ENCODE measurements at regions not wholly inside any gene's neighbourhood (a gene's known extent, or its start where the extent isn't known, plus 50 kb on each side); places are given as distances from the start of the nearest gene placed in this dataset.

- H3K4ac ChIP-seq (ENCODE audit: low read depth, low read length) = no peak overlapping the region
- no peak overlapping the region for H4K8ac ChIP-seq (ENCODE audit: low read depth in 2 of 2, low read length in 2 of 2)
- no peak overlapping the region for H3K18ac ChIP-seq (ENCODE audit: low read depth, low read length)
- no peak overlapping the region for H3K56ac ChIP-seq (ENCODE audit: extremely low read depth, insufficient read depth, low read length)
- BruUV-seq (replicated peaks) = no TSS peak
- no peak overlapping the region for H4K91ac ChIP-seq (ENCODE audit: insufficient read depth, low read depth, low read length)
- H3K4me2 ChIP-seq (ENCODE audit: low read depth, low read length) = no peak overlapping the region
- no peak overlapping the region for H3K14ac ChIP-seq (replicated peaks; ENCODE audit: low read depth, low read length)
- in situ Hi-C loops (cut with MboI; ENCODE audit: low sequenced_read_pairs) = loop anchor here (25.0 kb wide), 1 partner anchor 1348 kb away; no protein-coding TSS in a partner anchor
- no peak overlapping the region for H2BK20ac ChIP-seq (ENCODE audit: low read depth, low read length)
- no peak overlapping the region for H2BK15ac ChIP-seq (ENCODE audit: low read depth, low read length)
- H2BK120ac ChIP-seq (ENCODE audit: low read depth, low read length) = no peak overlapping the region
- TF ChIP-seq CTCF (conservative IDR thresholded peaks at IDR 0.05; ENCODE audit: low read depth, low read length) (no peak), ELK1 (IDR thresholded peaks at IDR 0.05; ENCODE audit: borderline replicate concordance, low read depth, low read length) (no peak), RFX5 (IDR thresholded peaks at IDR 0.05; ENCODE audit: low read depth, low read length) (no peak), RCOR1 (IDR thresholded peaks at IDR 0.05; ENCODE audit: insufficient replicate concordance, low read length) (no peak), FOS (IDR thresholded peaks at IDR 0.05; ENCODE audit: low read depth, low read length) (no peak), MAZ (IDR thresholded peaks at IDR 0.05; ENCODE audit: borderline replicate concordance, low read depth, low read length) (no peak), CEBPB (IDR thresholded peaks at IDR 0.05; ENCODE audit: low read depth, low read length) (no peak), CHD1 (IDR thresholded peaks at IDR 0.05; ENCODE audit: low read depth, low read length) (no peak), RAD21 (IDR thresholded peaks at IDR 0.05; ENCODE audit: low read length) (no peak), MXI1 (IDR thresholded peaks at IDR 0.05; ENCODE audit: borderline replicate concordance, low read depth, low read length) (no peak), USF2 (IDR thresholded peaks at IDR 0.05; ENCODE audit: low read depth, low read length) (no peak), MAFK (IDR thresholded peaks at IDR 0.05; ENCODE audit: low read depth, low read length) (no peak), SMC3 (IDR thresholded peaks at IDR 0.05; ENCODE audit: low read depth, low read length) (no peak), POLR2A (IDR thresholded peaks at IDR 0.05; ENCODE audit: low read depth, low read length) (no peak), BHLHE40 (IDR thresholded peaks at IDR 0.05; ENCODE audit: low read depth, low read length) (no peak), NFE2L2 (IDR thresholded peaks at IDR 0.05; ENCODE audit: low read depth, low read length) (no peak)
- dilution Hi-C loops (cut with HindIII; ENCODE audit: low sequenced_read_pairs, unreplicated experiment) = no loop called here
- no peaks in the 10 kb centered on the region for H4K20me1 ChIP-seq (ENCODE audit: insufficient read depth, low read length)
- H3K9me1 ChIP-seq (ENCODE audit: insufficient read depth, low read length) = no peaks in the 10 kb centered on the region
- no peak overlapping the region for H2AK9ac ChIP-seq (replicated peaks; ENCODE audit: low read depth, low read length, poor library complexity)
- POLR2A ChIA-PET (ENCODE audit: unreplicated experiment) = no interaction called here
- no peak overlapping the region for H2AK5ac ChIP-seq (ENCODE audit: low read depth, low read length)
- no peak for DNase-seq
- H2AFZ ChIP-seq (replicated peaks; ENCODE audit: low read length, poor library complexity) = no peak overlapping the region
- no peak for ATAC-seq (ENCODE audit: low read depth)
- H3K9me3 ChIP-seq (ENCODE audit: control insufficient read depth, insufficient read depth, low read length) = no peaks in the 10 kb centered on the region
- intact Hi-C loops (cut with micrococcal nuclease) = no loop called here
- no peak overlapping the region for H3K9ac ChIP-seq (ENCODE audit: low read depth, low read length)
- no peak overlapping the region for H3K23ac ChIP-seq (ENCODE audit: low read depth, low read length)
- no peak overlapping the region for H2BK5ac ChIP-seq (ENCODE audit: low read depth, low read length, poor library complexity, severe bottlenecking)
- no peaks in the 10 kb centered on the region for H3K36me3 ChIP-seq (ENCODE audit: control insufficient read depth, insufficient read depth, low read length)
- H4K5ac ChIP-seq (ENCODE audit: low read depth, low read length) = no peak overlapping the region
- CTCF ChIA-PET = interaction anchor here (0.6 kb wide), 1 partner anchor 1042 kb away, joined by 3 read pairs; no protein-coding TSS in a partner anchor
- H3K27ac ChIP-seq (ENCODE audit: insufficient read depth, low read length) = no peak overlapping the region
- no peaks in the 10 kb centered on the region for H3K4me1 ChIP-seq (ENCODE audit: control insufficient read depth, insufficient read depth, low read length)
- no peak overlapping the region for H3K4me3 ChIP-seq (ENCODE audit: insufficient read depth, low read depth, low read length)
- H3K79me1 ChIP-seq (ENCODE audit: low read depth in 1 of 2, low read length in 2 of 2) = no peaks in the 10 kb centered on the region
- H3K27me3 ChIP-seq (ENCODE audit: control insufficient read depth, insufficient read depth, low read length) = no peaks in the 10 kb centered on the region
- no CpG with 5 or more reads among the region's 4 CpGs for WGBS, 2 experiments (ENCODE audit: extremely low coverage in 2 of 2, insufficient read length in 1 of 2)
These were observed 332.7 kb upstream of the CELF2 start for GRCh38 chr10:10684972-10685371.

Measured in IMR-90 (cell line).